IMR-90 (cell line): ENCODE measurements at regions not wholly inside any gene's neighbourhood (a gene's known extent, or its start where the extent isn't known, plus 50 kb on each side); places are given as distances from the start of the nearest gene placed in this dataset.

Experiments
- ATAC-seq: fragments of 200-7000 bp; cut with Tn5 transposase; 2 replicates; pipeline ENCODE4 v1.9.1; 2020; ENCODE audit warnings: low read depth, mild to moderate bottlenecking, moderate library complexity
- BruUV-seq: library from RNA; stranded (reverse); fragments of 400-500 nt; replicated peaks from 2 replicates; lab custom pipeline; 2021; lab: Mats Ljungman, UMichigan
- CTCF ChIA-PET: fragments of 300-600 bp; formaldehyde crosslinking; extraction: SDS; loops from one replicate; lab custom pipeline; 2021; ENCODE audit warnings: antibody characterized with exemption; lab: Yijun Ruan, JAX
- POLR2A ChIA-PET: fragments of 300-600 bp; sonication (Branson Sonifier 250); formaldehyde crosslinking; loops from one replicate; lab custom pipeline; 2022; ENCODE audit warnings: antibody characterized with exemption; ENCODE audit not compliant: unreplicated experiment; lab: Charles Lee
- DNase-seq: peaks from one replicate; pipeline ENCODE4 v3.0.0; 2013
- H2AFZ ChIP-seq: replicated peaks from 2 replicates; pipeline ENCODE3; 2013; ENCODE audit warnings: low read length, mild to moderate bottlenecking; ENCODE audit not compliant: poor library complexity
- H2AK5ac ChIP-seq: 2 replicates; pipeline ENCODE4 v1.6.1; 2013; ENCODE audit warnings: low read depth, low read length, inconsistent platforms
- H2AK9ac ChIP-seq: replicated peaks from 2 replicates; pipeline ENCODE3; 2013; ENCODE audit warnings: mild to moderate bottlenecking, low read depth, low read length, moderate library complexity; ENCODE audit not compliant: poor library complexity
- H2BK120ac ChIP-seq: 2 replicates; pipeline ENCODE4 v1.6.1; 2013; ENCODE audit warnings: low read depth, low read length, inconsistent platforms
- H2BK15ac ChIP-seq: 3 replicates; pipeline ENCODE4 v1.6.1; 2013; ENCODE audit warnings: low read depth, low read length, inconsistent platforms
- H2BK20ac ChIP-seq: 2 replicates; pipeline ENCODE4 v1.6.1; 2013; ENCODE audit warnings: low read depth, mild to moderate bottlenecking, inconsistent platforms, low read length, moderate library complexity
- H2BK5ac ChIP-seq: 2 replicates; pipeline ENCODE4 v1.6.1; 2013; ENCODE audit warnings: mild to moderate bottlenecking, low read depth, low read length, inconsistent platforms; ENCODE audit not compliant: poor library complexity, severe bottlenecking
- H3K14ac ChIP-seq: replicated peaks from 2 replicates; pipeline ENCODE4 v1.6.1; 2013; ENCODE audit warnings: low read depth, low read length, inconsistent platforms
- H3K18ac ChIP-seq: 2 replicates; pipeline ENCODE4 v1.6.1; 2013; ENCODE audit warnings: low read depth, low read length, control low read depth
- H3K23ac ChIP-seq: 2 replicates; pipeline ENCODE4 v1.6.1; 2013; ENCODE audit warnings: low read depth, low read length, inconsistent platforms
- H3K27ac ChIP-seq: 2 replicates; pipeline ENCODE4 v1.5.1; 2013; ENCODE audit warnings: mild to moderate bottlenecking, control low read depth, low read length; ENCODE audit not compliant: insufficient read depth
- H3K27me3 ChIP-seq: 2 replicates; pipeline ENCODE4 v1.6.1; 2013; ENCODE audit warnings: low read length; ENCODE audit not compliant: control insufficient read depth, insufficient read depth
- H3K36me3 ChIP-seq: 2 replicates; pipeline ENCODE4 v1.6.1; 2013; ENCODE audit warnings: low read length, mixed read lengths; ENCODE audit not compliant: control insufficient read depth, insufficient read depth
- H3K4ac ChIP-seq: 2 replicates; pipeline ENCODE4 v1.6.1; 2013; ENCODE audit warnings: low read depth, low read length, inconsistent platforms
- H3K4me1 ChIP-seq: 2 replicates; pipeline ENCODE4 v1.6.1; 2013; ENCODE audit warnings: low read length, mixed read lengths; ENCODE audit not compliant: control insufficient read depth, insufficient read depth
- H3K4me2 ChIP-seq: 2 replicates; pipeline ENCODE4 v1.6.1; 2013; ENCODE audit warnings: low read depth, mild to moderate bottlenecking, control low read depth, low read length, moderate library complexity
- H3K4me3 ChIP-seq: 2 replicates; pipeline ENCODE4 v1.5.1; 2013; ENCODE audit warnings: low read depth, mild to moderate bottlenecking, control low read depth, low read length, moderate library complexity; ENCODE audit not compliant: insufficient read depth
- H3K56ac ChIP-seq: 2 replicates; pipeline ENCODE4 v1.6.1; 2013; ENCODE audit warnings: low read length, inconsistent platforms; ENCODE audit not compliant: insufficient read depth; ENCODE audit errors: extremely low read depth
- H3K79me1 ChIP-seq, 2 experiments: 2 replicates each; pipeline ENCODE4 v1.6.1; 2013; ENCODE audit warnings: low read length in 2 of 2, inconsistent platforms in 1 of 2, low read depth in 1 of 2
- H3K9ac ChIP-seq: 2 replicates; pipeline ENCODE4 v1.6.1; 2013; ENCODE audit warnings: low read depth, low read length, control low read depth
- H3K9me1 ChIP-seq: 2 replicates; pipeline ENCODE4 v1.6.1; 2013; ENCODE audit warnings: low read length, inconsistent platforms; ENCODE audit not compliant: insufficient read depth
- H3K9me3 ChIP-seq: 2 replicates; pipeline ENCODE4 v1.6.1; 2013; ENCODE audit warnings: low read length; ENCODE audit not compliant: control insufficient read depth, insufficient read depth
- H4K20me1 ChIP-seq: 2 replicates; pipeline ENCODE4 v1.6.1; 2013; ENCODE audit warnings: low read length, inconsistent platforms; ENCODE audit not compliant: insufficient read depth
- H4K5ac ChIP-seq: 2 replicates; pipeline ENCODE4 v1.6.1; 2013; ENCODE audit warnings: mild to moderate bottlenecking, low read depth, low read length, control low read depth
- H4K8ac ChIP-seq, 2 experiments: 2 replicates each; pipeline ENCODE4 v1.6.1; 2013; ENCODE audit warnings: low read depth in 2 of 2, low read length in 2 of 2, control low read depth in 1 of 2, inconsistent platforms in 1 of 2
- H4K91ac ChIP-seq: 2 replicates; pipeline ENCODE4 v1.6.1; 2013; ENCODE audit warnings: low read depth, low read length, inconsistent platforms; ENCODE audit not compliant: insufficient read depth
- CHD1 ChIP-seq: IDR thresholded peaks from 2 replicates; pipeline ENCODE4 v1.6.1; 2012; ENCODE audit warnings: low read depth, low read length, improper control_type of control experiment
- CTCF ChIP-seq: conservative IDR thresholded peaks from 2 replicates; pipeline ENCODE4 v1.5.1; 2012; ENCODE audit warnings: mild to moderate bottlenecking, low read depth, low read length, improper control_type of control experiment
- ELK1 ChIP-seq: fragments of 150-350 bp; IDR thresholded peaks from 2 replicates; pipeline ENCODE4 v1.6.1; 2016; ENCODE audit warnings: low read depth, mild to moderate bottlenecking, low read length, moderate library complexity, borderline replicate concordance
- MAFK ChIP-seq: IDR thresholded peaks from 2 replicates; pipeline ENCODE4 v1.6.1; 2012; ENCODE audit warnings: low read depth, low read length, improper control_type of control experiment
- MXI1 ChIP-seq: IDR thresholded peaks from 2 replicates; pipeline ENCODE4 v1.6.1; 2012; ENCODE audit warnings: low read depth, mild to moderate bottlenecking, low read length, moderate library complexity, borderline replicate concordance
- NFE2L2 ChIP-seq: fragments of 150-350 bp; IDR thresholded peaks from 2 replicates; pipeline ENCODE4 v1.6.1; 2016; ENCODE audit warnings: low read depth, mild to moderate bottlenecking, low read length
- RAD21 ChIP-seq: IDR thresholded peaks from 2 replicates; pipeline ENCODE4 v1.6.1; 2012; ENCODE audit warnings: low read length, improper control_type of control experiment
- RCOR1 ChIP-seq: IDR thresholded peaks from 2 replicates; pipeline ENCODE4 v1.6.1; 2012; ENCODE audit warnings: mild to moderate bottlenecking, low read length, improper control_type of control experiment; ENCODE audit not compliant: insufficient replicate concordance
- USF2 ChIP-seq: fragments of 150-350 bp; IDR thresholded peaks from 2 replicates; pipeline ENCODE4 v1.6.1; 2017; ENCODE audit warnings: mild to moderate bottlenecking, antibody characterized with exemption, low read length, low read depth
- WGBS, 2 experiments: methylation state at CpG; one replicate each; pipeline versions ENCODE4 v1.1.5 to v1.1.7; 2013; ENCODE audit warnings: missing lambda C conversion rate in 2 of 2; ENCODE audit not compliant: insufficient read length in 1 of 2; ENCODE audit errors: extremely low coverage in 2 of 2; 5-methylcytosine and 5-hydroxymethylcytosine counted together
- dilution Hi-C: fragments of 300-500 bp; cut with HindIII; formaldehyde crosslinking; loops from one replicate; pipeline ENCODE4 v1.14.3; 2018; ENCODE audit warnings: low sequenced_read_pairs; ENCODE audit not compliant: unreplicated experiment
- in situ Hi-C: fragments of 300-500 bp; cut with MboI; formaldehyde crosslinking; loops from 3 replicates; pipeline ENCODE4 v1.14.3; 2019; ENCODE audit warnings: low sequenced_read_pairs, inconsistent platforms, mixed read lengths
- intact Hi-C: fragments of 100-400 bp; cut with micrococcal nuclease; formaldehyde crosslinking; loops from 2 replicates; pipeline ENCODE4 v1.10.0; 2022

GRCh38 chr10:120975868-120976225, 124.7 kb downstream of the WDR11 start:
- Histone ChIP-seq H4K8ac (no peak overlapping the region), H2AFZ (no peak overlapping the region), H2BK5ac (no peak overlapping the region), H3K56ac (no peak overlapping the region), H4K91ac (no peak overlapping the region), H2BK15ac (no peak overlapping the region), H3K79me1 (no peaks in the 10 kb centered on the region), H2BK20ac (no peak overlapping the region), H3K9me1 (no peaks in the 10 kb centered on the region), H3K4ac (no peak overlapping the region), H3K27ac (no peak overlapping the region), H3K4me3 (no peak overlapping the region), H2BK120ac (no peak overlapping the region), H3K36me3 (no peaks in the 10 kb centered on the region), H2AK9ac (no peak overlapping the region), H3K27me3 (peaks cover 5% of the 10 kb centered on the region), H3K23ac (no peak overlapping the region), H3K18ac (no peak overlapping the region), H3K14ac (no peak overlapping the region), H3K9ac (no peak overlapping the region), H4K5ac (no peak overlapping the region), H2AK5ac (no peak overlapping the region), H4K20me1 (no peaks in the 10 kb centered on the region), H3K9me3 (peaks cover 10% of the 10 kb centered on the region; the same call in 1 of the 2 replicates), H3K4me1 (no peaks in the 10 kb centered on the region), H3K4me2 (no peak overlapping the region)
- in situ Hi-C loops: no loop called here
- no TSS peak for BruUV-seq
- POLR2A ChIA-PET: no interaction called here
- TF ChIP-seq MXI1: no peak
- TF ChIP-seq RCOR1: no peak
- no peak for TF ChIP-seq CTCF
- TF ChIP-seq RAD21: no peak
- no peak for TF ChIP-seq NFE2L2
- TF ChIP-seq USF2: no peak
- TF ChIP-seq MAFK: no peak
- no peak for TF ChIP-seq ELK1
- no peak for TF ChIP-seq CHD1
- intact Hi-C loops: no loop called here
- ATAC-seq: no peak
- 0% methylated on average over 1 of the region's 2 CpGs; no CpG with 5 or more reads in 1 of the 2 experiments for WGBS, 2 experiments
- CTCF ChIA-PET: no interaction called here
- dilution Hi-C loops: no loop called here
- no peak for DNase-seq
